Skeletal muscle satellite cell (primary cell): ENCODE measurements at regions not wholly inside any gene's neighbourhood (a gene's known extent, or its start where the extent isn't known, plus 50 kb on each side); places are given as distances from the start of the nearest gene placed in this dataset.
"Not testable (repeated sequence)": the region's sequence is repeated elsewhere in the genome, so short reads cannot be mapped to it uniquely, and the experiment has no call there.

Source experiments
- H3K27me3 ChIP-seq: 2 replicates; pipeline ENCODE4 v1.7.0; 2013; ENCODE audit warnings: low read length; ENCODE audit not compliant: control insufficient read depth, insufficient read depth
- H3K36me3 ChIP-seq: 2 replicates; pipeline ENCODE4 v1.7.0; 2013; ENCODE audit warnings: mild to moderate bottlenecking, control low read depth, low read length; ENCODE audit not compliant: insufficient read depth
- H3K4me1 ChIP-seq: 2 replicates; pipeline ENCODE4 v1.7.0; 2013; ENCODE audit warnings: low read length; ENCODE audit not compliant: control insufficient read depth, insufficient read depth
- H3K4me2 ChIP-seq: 2 replicates; pipeline ENCODE4 v1.7.0; 2013; ENCODE audit warnings: mild to moderate bottlenecking, low read length
- H3K4me3 ChIP-seq: 2 replicates; pipeline ENCODE4 v1.7.0; 2013; ENCODE audit warnings: low read length
- H3K9ac ChIP-seq: 2 replicates; pipeline ENCODE4 v1.7.0; 2013; ENCODE audit warnings: mild to moderate bottlenecking, low read depth, low read length, moderate library complexity
- H3K9me3 ChIP-seq: replicated peaks from 2 replicates; pipeline ENCODE4 v1.7.0; 2013; ENCODE audit warnings: mild to moderate bottlenecking, control low read depth, low read length

GRCh38 chr12:46898989-46899388, 73.2 kb upstream of the SLC38A4 start:
- Histone ChIP-seq H3K36me3 (no peaks in the 10 kb centered on the region), H3K4me3 (no peak overlapping the region), H3K4me2 (no peak overlapping the region), H3K9ac (no peak overlapping the region), H3K9me3 (no peaks in the 10 kb centered on the region), H3K27me3 (no peaks in the 10 kb centered on the region), H3K4me1 (no peaks in the 10 kb centered on the region)

DNA sequence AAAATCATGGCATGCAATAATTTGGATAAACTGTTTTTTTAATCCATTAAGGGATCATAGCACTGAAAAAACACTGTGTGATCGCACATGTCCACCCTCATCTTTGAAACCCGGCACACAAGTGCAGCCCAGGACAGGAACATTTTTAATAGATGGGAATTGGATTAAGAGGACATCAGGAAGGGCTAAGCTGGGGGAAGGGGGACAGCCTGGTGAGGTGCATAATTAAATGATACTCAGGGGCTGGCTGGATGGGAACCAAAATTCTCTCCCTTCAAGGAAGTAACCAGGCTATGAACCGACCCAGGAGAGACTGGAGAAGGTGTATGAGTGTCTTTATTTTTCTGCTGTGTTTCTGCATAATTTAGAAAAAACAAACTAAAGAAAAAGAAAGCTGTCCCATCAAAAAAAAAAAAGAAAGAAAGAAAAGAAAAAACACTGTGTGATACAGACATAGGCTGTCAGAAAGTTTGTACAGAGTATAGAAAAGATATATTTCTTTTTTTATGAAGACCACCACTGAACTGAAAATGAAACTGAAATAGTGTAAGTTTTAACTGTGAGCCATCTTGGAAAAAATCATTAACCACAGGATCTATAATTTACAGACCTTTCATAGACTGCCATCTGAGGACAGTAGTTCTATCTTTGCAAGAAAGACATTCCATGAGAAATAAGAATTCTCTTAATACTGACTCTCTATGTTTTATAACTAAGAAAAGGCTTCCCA, 75.1 kb upstream of the SLC38A4 start:
- H3K36me3 ChIP-seq: no peaks in the 10 kb centered on the region
- H3K9me3 ChIP-seq: no peaks in the 10 kb centered on the region
- H3K27me3 ChIP-seq: no peaks in the 10 kb centered on the region
- no peak overlapping the region for H3K4me3 ChIP-seq
- peaks cover 10% of the 10 kb centered on the region for H3K4me1 ChIP-seq
- no peak overlapping the region for H3K9ac ChIP-seq
- no peak overlapping the region for H3K4me2 ChIP-seq

GRCh38 chr12:46901464-46902205, 75.8 kb upstream of the SLC38A4 start:
- Histone ChIP-seq H3K27me3 (no peaks in the 10 kb centered on the region), H3K9ac (no peak overlapping the region), H3K36me3 (no peaks in the 10 kb centered on the region), H3K4me1 (peaks cover 10% of the 10 kb centered on the region), H3K9me3 (no peaks in the 10 kb centered on the region), H3K4me2 (no peak overlapping the region), H3K4me3 (no peak overlapping the region)

- Histone ChIP-seq H3K27me3 (no peaks in the 10 kb centered on the region), H3K9me3 (no peaks in the 10 kb centered on the region), H3K9ac (no peak overlapping the region), H3K4me3 (no peak overlapping the region), H3K36me3 (no peaks in the 10 kb centered on the region), H3K4me1 (peaks cover 10% of the 10 kb centered on the region), H3K4me2 (no peak overlapping the region)
These were observed 77.3 kb upstream of the SLC38A4 start for GRCh38 chr12:46903058-46903457.

- peaks cover 19% of the 10 kb centered on the region for H3K4me1 ChIP-seq
- no peak overlapping the region for H3K9ac ChIP-seq
- no peak overlapping the region for H3K4me3 ChIP-seq
- H3K9me3 ChIP-seq: no peaks in the 10 kb centered on the region
- no peaks in the 10 kb centered on the region for H3K27me3 ChIP-seq
- H3K4me2 ChIP-seq: no peak overlapping the region
- no peaks in the 10 kb centered on the region for H3K36me3 ChIP-seq
These were observed 78.8 kb upstream of the SLC38A4 start for GRCh38 chr12:46904406-46905238.

DNA sequence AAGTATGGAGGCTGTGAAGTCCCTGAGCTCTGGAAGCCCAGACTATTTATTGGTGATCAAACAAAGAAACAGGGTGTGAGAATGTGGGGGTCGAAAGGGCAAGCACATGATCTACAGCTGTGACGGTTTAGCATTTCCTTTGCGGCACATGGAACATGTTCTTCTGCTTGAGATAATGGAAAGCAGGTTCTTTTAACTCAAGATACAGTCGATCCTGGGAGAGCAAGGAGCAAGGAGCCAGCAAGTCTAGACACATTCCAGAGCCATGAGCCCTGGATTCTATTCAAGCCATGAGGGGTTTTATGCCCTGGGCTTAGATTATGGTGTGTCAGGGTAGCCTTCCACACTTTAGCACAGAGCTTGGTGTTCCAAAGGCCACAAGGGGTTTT, 79.4 kb upstream of the SLC38A4 start:
- H3K9me3 ChIP-seq, H3K36me3 ChIP-seq, H3K9ac ChIP-seq, H3K4me2 ChIP-seq, H3K27me3 ChIP-seq, H3K4me3 ChIP-seq: not testable (repeated sequence)
- H3K4me1 ChIP-seq: peaks cover 19% of the 10 kb centered on the region

DNA sequence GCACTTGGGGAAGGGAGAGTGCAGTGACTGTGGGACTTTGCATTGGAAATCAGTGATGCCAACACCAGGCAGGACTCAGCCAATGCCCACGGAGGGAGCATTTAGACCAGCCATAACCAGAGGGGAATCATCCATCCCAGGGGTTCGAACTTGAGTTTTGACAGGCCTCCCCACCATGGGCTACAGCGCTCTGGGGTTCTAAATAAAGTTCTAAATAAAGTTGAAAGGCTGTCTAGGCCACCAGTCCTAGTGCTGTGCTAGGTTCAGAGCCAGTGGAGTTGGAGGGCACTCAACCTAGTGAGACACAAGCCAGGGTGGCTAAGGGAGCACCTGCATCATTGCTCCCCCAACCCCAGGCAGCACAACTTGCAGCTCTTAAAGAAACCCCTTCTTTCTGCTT, 82.0 kb upstream of the SLC38A4 start:
- no peaks in the 10 kb centered on the region for H3K27me3 ChIP-seq
- peaks cover 4% of the 10 kb centered on the region for H3K9me3 ChIP-seq
- H3K9ac ChIP-seq: no peak overlapping the region
- H3K36me3 ChIP-seq: no peaks in the 10 kb centered on the region
- H3K4me2 ChIP-seq: no peak overlapping the region
- H3K4me3 ChIP-seq: no peak overlapping the region
- H3K4me1 ChIP-seq: peaks cover 19% of the 10 kb centered on the region

- Histone ChIP-seq H3K4me2 (no peak overlapping the region), H3K36me3 (no peaks in the 10 kb centered on the region), H3K4me3 (no peak overlapping the region), H3K9ac (no peak overlapping the region), H3K27me3 (no peaks in the 10 kb centered on the region), H3K4me1 (peaks cover 19% of the 10 kb centered on the region), H3K9me3 (peaks cover 4% of the 10 kb centered on the region)
These were observed 82.6 kb upstream of the SLC38A4 start for GRCh38 chr12:46908236-46908935.

DNA sequence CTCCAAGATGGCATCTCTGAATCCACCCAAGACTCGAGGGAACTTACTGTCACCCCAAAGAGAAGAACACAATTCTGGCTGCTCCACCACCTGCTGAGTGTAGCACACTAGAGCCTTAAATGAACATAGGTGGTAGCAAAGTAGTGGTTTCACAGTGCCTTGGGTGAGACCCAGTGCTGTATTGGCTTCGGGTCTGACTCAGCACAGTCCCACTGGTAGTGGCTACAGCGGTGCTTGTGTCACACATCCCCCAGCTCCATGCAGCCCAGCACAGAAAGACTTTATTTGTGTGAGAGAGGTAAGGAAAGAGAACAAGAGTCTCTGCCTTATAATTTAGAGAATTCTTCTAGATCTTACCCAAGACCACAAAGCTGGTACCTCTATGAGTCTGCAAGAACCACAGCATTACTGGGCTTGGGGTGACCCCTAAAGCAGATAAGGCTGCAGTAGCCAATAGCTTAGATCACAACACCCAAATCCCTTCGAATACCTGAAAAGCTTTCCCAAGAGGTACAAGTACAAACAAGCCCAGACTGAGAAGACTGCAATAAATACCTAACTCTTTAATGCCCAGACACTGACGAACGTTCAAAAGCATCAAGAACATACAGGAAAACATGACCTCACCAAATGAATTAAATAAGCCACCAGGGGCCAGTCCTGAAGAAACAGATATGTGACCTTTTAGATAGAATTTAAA, 83.3 kb upstream of the SLC38A4 start:
- Histone ChIP-seq H3K27me3 (no peaks in the 10 kb centered on the region), H3K9ac (no peak overlapping the region), H3K9me3 (peaks cover 4% of the 10 kb centered on the region)

GRCh38 chr12:46910830-46911229, 85.0 kb upstream of the SLC38A4 start:
- Histone ChIP-seq H3K27me3 (no peaks in the 10 kb centered on the region), H3K36me3 (no peaks in the 10 kb centered on the region), H3K9ac (no peak overlapping the region), H3K4me1 (peaks cover 22% of the 10 kb centered on the region), H3K9me3 (peaks cover 4% of the 10 kb centered on the region), H3K4me2 (no peak overlapping the region), H3K4me3 (no peak overlapping the region)

More for the DNA sequence above, 83.3 kb upstream of the SLC38A4 start:
- Histone ChIP-seq H3K4me1 (peaks cover 19% of the 10 kb centered on the region), H3K4me2 (no peak overlapping the region), H3K36me3 (no peaks in the 10 kb centered on the region), H3K4me3 (no peak overlapping the region)
